ENCODE measurements at regions not wholly inside any gene's neighbourhood (a gene's known extent, or its start where the extent isn't known, plus 50 kb on each side); places are given as distances from the start of the nearest gene placed in this dataset.

DNA sequence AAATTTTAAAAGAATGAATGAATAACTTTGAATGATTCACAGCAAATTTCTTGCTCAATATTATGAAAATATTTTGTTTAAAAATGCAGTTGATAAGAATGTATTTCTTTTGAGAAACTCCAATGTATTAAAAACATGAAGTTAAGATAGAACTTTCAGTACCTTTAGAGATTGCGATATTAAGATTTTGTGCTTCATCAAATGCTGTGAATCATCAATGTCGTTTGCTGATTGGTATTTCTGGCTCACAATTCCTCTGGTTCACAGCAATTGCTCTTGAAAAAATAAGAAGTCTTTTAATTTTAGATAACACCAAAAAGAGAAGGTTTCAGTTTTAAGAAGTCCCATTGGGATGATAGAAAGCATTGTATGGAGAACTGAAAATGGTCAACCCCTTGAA is 228.7 kb downstream of the IKZF2 start:
- CTCF ChIA-PET: no interaction called here
- no peak overlapping the region for H3K4me3 ChIP-seq (ENCODE audit: low read depth, low read length)
- POLR2A ChIA-PET: no interaction called here
- TF ChIP-seq, protein P1, sequence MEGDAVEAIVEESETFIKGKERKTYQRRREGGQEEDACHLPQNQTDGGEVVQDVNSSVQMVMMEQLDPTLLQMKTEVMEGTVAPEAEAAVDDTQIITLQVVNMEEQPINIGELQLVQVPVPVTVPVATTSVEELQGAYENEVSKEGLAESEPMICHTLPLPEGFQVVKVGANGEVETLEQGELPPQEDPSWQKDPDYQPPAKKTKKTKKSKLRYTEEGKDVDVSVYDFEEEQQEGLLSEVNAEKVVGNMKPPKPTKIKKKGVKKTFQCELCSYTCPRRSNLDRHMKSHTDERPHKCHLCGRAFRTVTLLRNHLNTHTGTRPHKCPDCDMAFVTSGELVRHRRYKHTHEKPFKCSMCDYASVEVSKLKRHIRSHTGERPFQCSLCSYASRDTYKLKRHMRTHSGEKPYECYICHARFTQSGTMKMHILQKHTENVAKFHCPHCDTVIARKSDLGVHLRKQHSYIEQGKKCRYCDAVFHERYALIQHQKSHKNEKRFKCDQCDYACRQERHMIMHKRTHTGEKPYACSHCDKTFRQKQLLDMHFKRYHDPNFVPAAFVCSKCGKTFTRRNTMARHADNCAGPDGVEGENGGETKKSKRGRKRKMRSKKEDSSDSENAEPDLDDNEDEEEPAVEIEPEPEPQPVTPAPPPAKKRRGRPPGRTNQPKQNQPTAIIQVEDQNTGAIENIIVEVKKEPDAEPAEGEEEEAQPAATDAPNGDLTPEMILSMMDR (IDR thresholded peaks at IDR 0.05; ENCODE audit: low read depth, low read length): no peak
- H3K9me3 ChIP-seq (ENCODE audit: control insufficient read depth, insufficient read depth, low read length): peaks cover 3% of the 10 kb centered on the region; the same call in 1 of the 2 replicates
- DNase-seq (ENCODE audit: low read depth, low spot score): no peak
- no peak overlapping the region for H3K27ac ChIP-seq (ENCODE audit: low read depth, low read length)
- H3K27me3 ChIP-seq (ENCODE audit: control insufficient read depth, insufficient read depth, low read length): no peaks in the 10 kb centered on the region

DNA sequence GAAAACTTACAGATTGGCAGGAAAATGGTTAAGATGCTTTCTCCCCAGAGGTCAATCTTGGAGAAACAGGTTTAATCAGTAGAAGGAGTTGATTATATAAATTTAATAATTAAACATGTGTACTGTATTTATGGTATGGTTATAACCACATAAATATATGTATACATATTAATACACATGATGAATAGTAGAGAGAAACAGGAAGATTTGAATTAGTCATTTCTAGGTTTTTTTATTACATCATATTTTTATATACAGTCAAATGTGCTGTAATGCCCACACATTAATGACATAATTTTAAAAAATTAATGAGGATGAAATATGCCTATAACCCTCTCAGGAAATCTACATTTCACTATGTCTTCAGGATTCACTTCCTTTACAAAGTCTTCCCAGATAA is 229.7 kb downstream of the IKZF2 start:
- ChIA-PET POLR2A (no interaction called here), CTCF (no interaction called here)
- Histone ChIP-seq H3K4me3 (ENCODE audit: low read depth, low read length) (no peak overlapping the region), H3K9me3 (ENCODE audit: control insufficient read depth, insufficient read depth, low read length) (peaks cover 3% of the 10 kb centered on the region; the same call in 1 of the 2 replicates), H3K27me3 (ENCODE audit: control insufficient read depth, insufficient read depth, low read length) (no peaks in the 10 kb centered on the region), H3K27ac (ENCODE audit: low read depth, low read length) (no peak overlapping the region)
- TF ChIP-seq, protein P1 (IDR thresholded peaks at IDR 0.05; ENCODE audit: low read depth, low read length): no peak
- no peak for DNase-seq (ENCODE audit: low read depth, low spot score)

DNA sequence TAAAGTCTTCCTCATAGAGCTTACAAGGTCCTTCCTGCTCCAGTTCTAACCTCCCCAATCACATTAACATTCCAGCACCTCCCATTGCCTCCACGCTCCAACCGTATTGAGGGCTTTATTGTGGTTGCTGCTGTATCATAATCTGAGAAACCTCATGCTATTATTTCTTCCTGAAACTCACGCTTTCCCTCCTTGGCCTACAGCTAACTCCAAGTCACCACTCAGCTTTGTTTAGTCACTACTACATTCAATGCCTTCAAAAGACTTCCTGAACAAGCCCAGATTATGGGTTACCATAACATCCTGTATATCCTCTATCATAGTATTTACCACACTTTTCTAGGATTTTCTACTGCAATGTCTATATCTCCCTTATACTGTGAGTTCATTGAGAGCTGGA is 230.4 kb downstream of the IKZF2 start:
- DNase-seq (ENCODE audit: low read depth, low spot score): no peak
- Histone ChIP-seq H3K4me3 (ENCODE audit: low read depth, low read length) (no peak overlapping the region), H3K27me3 (ENCODE audit: control insufficient read depth, insufficient read depth, low read length) (no peaks in the 10 kb centered on the region), H3K27ac (ENCODE audit: low read depth, low read length) (no peak overlapping the region), H3K9me3 (ENCODE audit: control insufficient read depth, insufficient read depth, low read length) (peaks cover 3% of the 10 kb centered on the region; the same call in 1 of the 2 replicates)
- POLR2A ChIA-PET: no interaction called here
- CTCF ChIA-PET: interaction anchor here (0.6 kb wide), 1 partner anchor 57 kb away, joined by 3 read pairs; no protein-coding TSS in a partner anchor
- TF ChIP-seq, protein P1 (IDR thresholded peaks at IDR 0.05; ENCODE audit: low read depth, low read length): no peak

DNA sequence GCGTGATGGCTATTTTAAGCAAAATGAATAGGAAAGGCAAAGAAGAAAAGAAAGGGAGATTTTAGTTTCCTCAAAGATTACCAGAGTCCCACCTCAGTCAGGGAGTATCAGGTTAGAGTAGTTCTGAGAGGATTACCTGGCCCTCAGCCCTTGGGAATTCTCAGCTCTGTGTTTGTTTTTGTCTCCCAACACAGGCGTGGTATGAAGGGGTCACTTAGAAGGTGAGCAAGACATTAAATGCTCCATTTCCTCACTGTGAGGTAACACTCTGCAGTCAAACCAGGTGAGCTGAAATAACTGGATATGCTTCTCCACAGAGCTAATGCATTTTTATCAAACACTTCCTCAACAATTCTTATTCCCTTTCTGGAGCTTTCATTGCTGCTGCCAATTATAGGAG is 232.2 kb downstream of the IKZF2 start:
- no peak for DNase-seq (ENCODE audit: low read depth, low spot score)
- Histone ChIP-seq H3K27ac (ENCODE audit: low read depth, low read length) (no peak overlapping the region), H3K27me3 (ENCODE audit: control insufficient read depth, insufficient read depth, low read length) (no peaks in the 10 kb centered on the region), H3K4me3 (ENCODE audit: low read depth, low read length) (no peak overlapping the region), H3K9me3 (ENCODE audit: control insufficient read depth, insufficient read depth, low read length) (no peaks in the 10 kb centered on the region)
- TF ChIP-seq, protein P1 (IDR thresholded peaks at IDR 0.05; ENCODE audit: low read depth, low read length): no peak
- ChIA-PET POLR2A (no interaction called here), CTCF (no interaction called here)

DNA sequence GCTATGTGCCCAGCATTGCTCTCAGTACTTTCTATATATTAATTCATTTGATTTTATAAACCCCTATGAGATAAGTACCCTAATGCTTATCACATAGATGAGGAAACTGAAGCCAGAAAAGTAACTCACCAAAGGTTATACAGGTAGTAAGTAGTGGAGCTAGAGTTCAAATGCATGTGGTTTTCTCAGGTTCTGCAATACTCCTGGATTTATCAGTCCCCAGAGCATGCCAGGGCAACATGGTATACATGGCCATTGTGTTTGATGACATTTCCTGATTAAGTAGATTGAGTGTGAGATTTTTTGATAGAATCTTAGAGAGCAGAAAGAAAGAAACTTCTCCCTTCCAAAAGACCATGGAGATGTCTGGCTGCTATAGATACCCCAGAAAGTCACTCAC is 233.1 kb downstream of the IKZF2 start:
- H3K4me3 ChIP-seq (ENCODE audit: low read depth, low read length): no peak overlapping the region
- TF ChIP-seq, protein P1 (IDR thresholded peaks at IDR 0.05; ENCODE audit: low read depth, low read length): no peak
- H3K27ac ChIP-seq (ENCODE audit: low read depth, low read length): no peak overlapping the region
- DNase-seq (ENCODE audit: low read depth, low spot score): no peak
- H3K27me3 ChIP-seq (ENCODE audit: control insufficient read depth, insufficient read depth, low read length): no peaks in the 10 kb centered on the region
- no peaks in the 10 kb centered on the region for H3K9me3 ChIP-seq (ENCODE audit: control insufficient read depth, insufficient read depth, low read length)
- ChIA-PET POLR2A (no interaction called here), CTCF (no interaction called here)
